Epithelial cell of proximal tubule (primary cell): ENCODE measurements at regions not wholly inside any gene's neighbourhood (a gene's known extent, or its start where the extent isn't known, plus 50 kb on each side); places are given as distances from the start of the nearest gene placed in this dataset.

ENCODE experiments used
- DNase-seq: peaks from one replicate; pipeline ENCODE4 v3.0.0-alpha.2; 2011; ENCODE audit warnings: low read depth
- H3K4me3 ChIP-seq: 2 replicates; pipeline ENCODE4 v1.5.1; 2011; ENCODE audit warnings: low read depth, mild to moderate bottlenecking, low read length
- CTCF ChIP-seq: conservative IDR thresholded peaks from 2 replicates; pipeline ENCODE4 v1.5.1; 2012; ENCODE audit warnings: low read depth, mild to moderate bottlenecking, low read length

- TF ChIP-seq CTCF: no peak
- no peak for DNase-seq
These were observed 210.6 kb downstream of the ZNF365 start for GRCh38 chr10:62584731-62585130.

GRCh38 chr10:62585211-62585775 is 211.1 kb downstream of the ZNF365 start:
- no peak overlapping the region for H3K4me3 ChIP-seq
- TF ChIP-seq CTCF: no peak
- DNase-seq: no peak

More at GRCh38 chr10:62584731-62585130, 210.6 kb downstream of the ZNF365 start:
- no peak overlapping the region for H3K4me3 ChIP-seq

GRCh38 chr10:62587011-62587410 is 212.8 kb downstream of the ZNF365 start:
- H3K4me3 ChIP-seq: no peak overlapping the region
- no peak for DNase-seq
- TF ChIP-seq CTCF: no peak

GRCh38 chr10:62588116-62588515 is 213.9 kb downstream of the ZNF365 start:
- no peak for DNase-seq
- no peak overlapping the region for H3K4me3 ChIP-seq
- no peak for TF ChIP-seq CTCF

- H3K4me3 ChIP-seq: no peak overlapping the region
- no peak for TF ChIP-seq CTCF
- DNase-seq: no peak
These were observed 214.8 kb upstream of the ADO start for GRCh38 chr10:62589689-62590088.

- DNase-seq: no peak
- no peak overlapping the region for H3K4me3 ChIP-seq
- no peak for TF ChIP-seq CTCF
These were observed 214.2 kb upstream of the ADO start for GRCh38 chr10:62590306-62590705.

GRCh38 chr10:62594093-62594520 is 210.4 kb upstream of the ADO start:
- peak; percentile 99 for TF ChIP-seq CTCF
- no peak overlapping the region for H3K4me3 ChIP-seq
- DNase-seq: no peak
